ENCODE measurements at regions not wholly inside any gene's neighbourhood (a gene's known extent, or its start where the extent isn't known, plus 50 kb on each side); places are given as distances from the start of the nearest gene placed in this dataset.

DNA sequence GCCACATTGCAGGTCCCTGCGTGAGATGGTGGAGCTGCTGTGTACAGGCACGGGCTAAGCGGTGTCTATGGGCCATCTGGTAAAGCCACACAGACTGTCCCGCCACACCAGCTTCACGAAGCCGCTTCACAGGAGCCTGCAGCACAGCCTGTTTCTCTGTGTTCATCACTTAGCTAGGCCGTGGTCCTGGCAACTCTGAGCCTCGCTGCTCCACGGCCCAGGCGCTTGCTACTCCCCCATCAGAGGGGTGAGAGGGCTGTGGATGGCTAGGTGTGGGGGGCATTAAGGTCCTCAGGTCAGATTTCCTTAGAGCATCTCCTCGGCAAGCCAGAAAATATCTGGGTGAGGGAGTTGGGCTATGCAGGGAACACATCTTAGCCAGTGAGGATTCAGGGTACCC is 225.7 kb downstream of the GLI2 start:
- TF ChIP-seq, protein P1, sequence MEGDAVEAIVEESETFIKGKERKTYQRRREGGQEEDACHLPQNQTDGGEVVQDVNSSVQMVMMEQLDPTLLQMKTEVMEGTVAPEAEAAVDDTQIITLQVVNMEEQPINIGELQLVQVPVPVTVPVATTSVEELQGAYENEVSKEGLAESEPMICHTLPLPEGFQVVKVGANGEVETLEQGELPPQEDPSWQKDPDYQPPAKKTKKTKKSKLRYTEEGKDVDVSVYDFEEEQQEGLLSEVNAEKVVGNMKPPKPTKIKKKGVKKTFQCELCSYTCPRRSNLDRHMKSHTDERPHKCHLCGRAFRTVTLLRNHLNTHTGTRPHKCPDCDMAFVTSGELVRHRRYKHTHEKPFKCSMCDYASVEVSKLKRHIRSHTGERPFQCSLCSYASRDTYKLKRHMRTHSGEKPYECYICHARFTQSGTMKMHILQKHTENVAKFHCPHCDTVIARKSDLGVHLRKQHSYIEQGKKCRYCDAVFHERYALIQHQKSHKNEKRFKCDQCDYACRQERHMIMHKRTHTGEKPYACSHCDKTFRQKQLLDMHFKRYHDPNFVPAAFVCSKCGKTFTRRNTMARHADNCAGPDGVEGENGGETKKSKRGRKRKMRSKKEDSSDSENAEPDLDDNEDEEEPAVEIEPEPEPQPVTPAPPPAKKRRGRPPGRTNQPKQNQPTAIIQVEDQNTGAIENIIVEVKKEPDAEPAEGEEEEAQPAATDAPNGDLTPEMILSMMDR (IDR thresholded peaks at IDR 0.05; ENCODE audit: insufficient read depth, low read length, poor library complexity, severe bottlenecking) = no peak
- H3K27me3 ChIP-seq (ENCODE audit: control insufficient read depth, insufficient read depth, low read length) = no peaks in the 10 kb centered on the region
- DNase-seq (ENCODE audit: low read depth) = no peak
- no peak overlapping the region for H3K4me3 ChIP-seq (ENCODE audit: low read depth, low read length)
- H3K36me3 ChIP-seq (ENCODE audit: control insufficient read depth, insufficient read depth, low read length) = no peaks in the 10 kb centered on the region

DNA sequence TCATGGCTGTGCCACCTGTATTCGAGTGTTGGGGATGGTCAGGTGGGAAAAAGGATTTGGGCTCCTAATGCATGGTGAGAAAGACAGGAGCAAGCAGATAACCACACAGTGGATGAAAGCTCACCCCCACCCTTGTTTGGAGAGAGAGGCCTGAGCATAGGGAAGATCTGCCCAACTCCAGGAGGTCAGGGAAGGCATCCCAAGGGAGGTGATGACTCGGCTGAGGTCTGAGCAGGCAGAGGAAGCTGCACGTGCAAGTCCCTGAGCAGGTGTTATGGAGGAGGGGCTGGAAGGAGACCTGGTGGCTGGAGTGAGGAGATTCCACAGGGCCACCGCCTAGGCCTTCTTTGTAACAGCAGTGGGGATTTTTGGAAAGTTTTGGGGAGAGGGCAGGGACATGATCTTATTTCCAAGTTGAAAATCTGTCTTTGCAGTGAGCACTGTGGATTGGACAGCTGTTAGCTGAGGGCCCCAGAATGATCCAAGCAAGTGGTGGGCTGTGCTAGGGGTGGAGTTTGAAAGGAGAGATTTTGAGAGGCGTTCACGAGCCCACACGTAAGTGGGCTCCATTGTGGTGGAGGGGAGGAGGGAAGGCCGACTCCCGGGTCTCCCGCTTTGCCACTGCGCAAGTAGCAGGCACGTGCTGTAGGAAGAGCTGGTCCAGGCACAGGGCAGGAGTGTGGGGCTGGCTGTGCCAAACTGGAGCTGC is 228.5 kb downstream of the GLI2 start:
- no peaks in the 10 kb centered on the region for H3K36me3 ChIP-seq (ENCODE audit: control insufficient read depth, insufficient read depth, low read length)
- TF ChIP-seq, protein P1 (IDR thresholded peaks at IDR 0.05; ENCODE audit: insufficient read depth, low read length, poor library complexity, severe bottlenecking) = no peak
- no peak for DNase-seq (ENCODE audit: low read depth)
- no peak overlapping the region for H3K4me3 ChIP-seq (ENCODE audit: low read depth, low read length)
- H3K27me3 ChIP-seq (ENCODE audit: control insufficient read depth, insufficient read depth, low read length) = no peaks in the 10 kb centered on the region

DNA sequence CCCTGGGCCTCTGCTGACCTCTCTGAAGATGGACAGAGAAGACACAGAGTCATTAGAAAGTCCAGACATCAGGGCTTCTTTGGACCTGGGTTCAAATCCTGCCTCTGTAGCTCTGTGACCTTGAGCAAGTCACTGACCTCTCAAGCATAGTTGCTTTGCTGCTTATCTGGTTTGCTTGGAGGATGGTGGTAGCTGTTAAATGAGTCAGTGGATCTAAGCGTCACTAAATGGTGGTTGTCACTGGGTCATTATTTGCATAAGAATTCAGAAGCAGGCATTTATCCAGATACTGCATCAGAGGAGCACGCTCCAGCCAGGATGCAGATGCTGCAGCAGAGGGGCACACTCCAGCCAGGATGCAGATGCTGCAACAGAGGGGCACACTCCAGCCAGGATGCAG is 229.2 kb downstream of the GLI2 start:
- Histone ChIP-seq H3K36me3 (ENCODE audit: control insufficient read depth, insufficient read depth, low read length) (no peaks in the 10 kb centered on the region), H3K27me3 (ENCODE audit: control insufficient read depth, insufficient read depth, low read length) (no peaks in the 10 kb centered on the region), H3K4me3 (ENCODE audit: low read depth, low read length) (no peak overlapping the region)
- DNase-seq (ENCODE audit: low read depth) = no peak
- TF ChIP-seq, protein P1 (IDR thresholded peaks at IDR 0.05; ENCODE audit: insufficient read depth, low read length, poor library complexity, severe bottlenecking) = no peak

DNA sequence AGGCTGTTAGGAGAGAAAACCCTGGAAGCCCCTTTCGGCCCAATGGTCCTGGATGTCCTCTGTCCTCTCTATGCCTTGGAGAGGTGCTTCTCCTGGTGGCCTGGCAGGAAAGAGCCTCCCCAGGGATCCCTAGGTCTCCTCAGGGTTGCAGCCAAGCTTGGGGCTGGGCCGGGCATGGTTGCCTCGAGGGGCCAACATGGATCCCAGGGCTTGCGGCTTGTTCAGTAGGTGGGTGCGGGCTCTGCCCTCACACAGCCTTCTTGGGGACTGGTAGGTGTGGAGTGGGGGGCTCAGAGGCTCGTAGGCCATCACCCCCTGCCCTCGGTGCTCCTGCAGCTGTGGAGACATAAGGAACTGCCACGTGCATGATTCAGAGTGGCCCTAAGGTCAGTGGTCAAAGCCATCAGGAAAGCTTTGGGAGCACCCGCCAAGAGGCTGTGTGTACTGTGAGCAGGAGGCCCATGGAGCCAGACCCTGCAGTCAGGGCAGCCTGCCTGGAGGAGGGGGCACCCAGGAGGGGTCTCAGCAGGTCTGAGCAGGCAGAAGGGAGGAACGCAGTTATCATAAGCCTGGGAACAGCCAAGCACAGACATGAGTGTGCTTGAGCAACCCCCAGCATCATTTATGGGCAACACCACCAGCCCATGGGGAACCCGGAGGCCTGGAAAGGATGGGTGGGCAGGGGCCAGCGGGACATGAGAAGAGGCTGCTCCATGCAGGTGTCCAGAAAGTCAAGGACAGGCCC is 231.0 kb downstream of the GLI2 start:
- Histone ChIP-seq H3K36me3 (ENCODE audit: control insufficient read depth, insufficient read depth, low read length) (no peaks in the 10 kb centered on the region), H3K4me3 (ENCODE audit: low read depth, low read length) (no peak overlapping the region), H3K27me3 (ENCODE audit: control insufficient read depth, insufficient read depth, low read length) (no peaks in the 10 kb centered on the region)
- TF ChIP-seq, protein P1 (IDR thresholded peaks at IDR 0.05; ENCODE audit: insufficient read depth, low read length, poor library complexity, severe bottlenecking) = no peak
- DNase-seq (ENCODE audit: low read depth) = no peak

DNA sequence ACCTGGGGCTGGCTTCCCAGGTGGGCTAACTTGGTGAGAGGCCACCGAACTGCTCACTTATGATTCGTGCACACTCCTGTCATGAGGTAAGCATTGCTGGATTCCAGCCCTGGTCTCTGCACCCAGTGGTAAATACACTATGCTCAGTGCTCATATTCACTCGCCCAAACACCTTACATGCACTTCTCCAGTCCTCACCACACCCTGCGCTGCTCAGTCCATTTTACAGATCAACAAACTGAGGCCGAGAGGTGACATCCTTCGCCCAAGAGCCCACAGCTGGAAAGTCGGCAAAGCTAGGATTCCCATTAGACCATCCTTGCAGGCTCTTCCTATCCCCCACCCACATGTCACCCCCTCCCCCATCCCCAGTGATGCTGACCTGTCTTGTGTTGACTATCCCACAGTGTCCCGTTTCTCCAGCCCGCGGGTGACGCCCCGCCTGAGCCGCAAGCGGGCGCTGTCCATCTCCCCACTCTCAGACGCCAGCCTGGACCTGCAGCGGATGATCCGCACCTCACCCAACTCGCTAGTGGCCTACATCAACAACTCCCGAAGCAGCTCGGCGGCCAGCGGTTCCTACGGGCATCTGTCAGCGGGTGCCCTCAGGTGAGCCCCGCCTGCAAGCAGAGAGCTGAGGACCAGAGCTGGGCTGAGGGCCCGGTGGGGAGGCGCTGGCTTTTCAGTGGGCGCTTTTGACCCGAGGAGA is 232.8 kb downstream of the GLI2 start:
- DNase-seq (ENCODE audit: low read depth) = no peak
- TF ChIP-seq, protein P1 (IDR thresholded peaks at IDR 0.05; ENCODE audit: insufficient read depth, low read length, poor library complexity, severe bottlenecking) = no peak
- H3K36me3 ChIP-seq (ENCODE audit: control insufficient read depth, insufficient read depth, low read length) = no peaks in the 10 kb centered on the region
- no peak overlapping the region for H3K4me3 ChIP-seq (ENCODE audit: low read depth, low read length)
- H3K27me3 ChIP-seq (ENCODE audit: control insufficient read depth, insufficient read depth, low read length) = no peaks in the 10 kb centered on the region

Measured in kidney epithelial cell (primary cell).